ENCODE measurements at regions not wholly inside any gene's neighbourhood (a gene's known extent, or its start where the extent isn't known, plus 50 kb on each side); places are given as distances from the start of the nearest gene placed in this dataset.

- DNase-seq (no peak), ATAC-seq (ENCODE audit: low FRiP score in 2 of 2) (no peak)
- Histone ChIP-seq H3K9me3 (no peaks in the 10 kb centered on the region), H3K4me3 (no peak overlapping the region), H3K27me3 (no peaks in the 10 kb centered on the region), H3K36me3 (no peaks in the 10 kb centered on the region), H3K4me1 (peaks cover 23 to 36% (median 32%) of the 10 kb centered on the region in 4 donors), H3K27ac (peak overlapping the region in 3 of 4 donors; percentile 11 to 52 (median 40))
- 70 to 74% methylated on average over 12 to 16 of the region's 16 CpGs for WGBS, 2 donors
- TF ChIP-seq, protein P1, sequence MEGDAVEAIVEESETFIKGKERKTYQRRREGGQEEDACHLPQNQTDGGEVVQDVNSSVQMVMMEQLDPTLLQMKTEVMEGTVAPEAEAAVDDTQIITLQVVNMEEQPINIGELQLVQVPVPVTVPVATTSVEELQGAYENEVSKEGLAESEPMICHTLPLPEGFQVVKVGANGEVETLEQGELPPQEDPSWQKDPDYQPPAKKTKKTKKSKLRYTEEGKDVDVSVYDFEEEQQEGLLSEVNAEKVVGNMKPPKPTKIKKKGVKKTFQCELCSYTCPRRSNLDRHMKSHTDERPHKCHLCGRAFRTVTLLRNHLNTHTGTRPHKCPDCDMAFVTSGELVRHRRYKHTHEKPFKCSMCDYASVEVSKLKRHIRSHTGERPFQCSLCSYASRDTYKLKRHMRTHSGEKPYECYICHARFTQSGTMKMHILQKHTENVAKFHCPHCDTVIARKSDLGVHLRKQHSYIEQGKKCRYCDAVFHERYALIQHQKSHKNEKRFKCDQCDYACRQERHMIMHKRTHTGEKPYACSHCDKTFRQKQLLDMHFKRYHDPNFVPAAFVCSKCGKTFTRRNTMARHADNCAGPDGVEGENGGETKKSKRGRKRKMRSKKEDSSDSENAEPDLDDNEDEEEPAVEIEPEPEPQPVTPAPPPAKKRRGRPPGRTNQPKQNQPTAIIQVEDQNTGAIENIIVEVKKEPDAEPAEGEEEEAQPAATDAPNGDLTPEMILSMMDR (IDR thresholded peaks at IDR 0.05) = peak in 1 of 6 experiments; percentile 5
- no peak for TF ChIP-seq POLR2AphosphoS5 (IDR thresholded peaks at IDR 0.05)
Observed at GRCh38 chr9:89992326-89993198, 387.8 kb downstream of the GADD45G start.

- H3K36me3 ChIP-seq = no peaks in the 10 kb centered on the region
- H3K9me3 ChIP-seq = no peaks in the 10 kb centered on the region
- H3K27me3 ChIP-seq = no peaks in the 10 kb centered on the region
- TF ChIP-seq POLR2A (IDR thresholded peaks at IDR 0.05) = no peak
- TF ChIP-seq EP300 (IDR thresholded peaks at IDR 0.05) = peak in 2 of 4 donors; percentile 63 to 92
- TF ChIP-seq, protein P1 (IDR thresholded peaks at IDR 0.05) = no peak
- TF ChIP-seq POLR2AphosphoS5 (IDR thresholded peaks at IDR 0.05) = peak; percentile 31 to 70
- H3K27ac ChIP-seq = peak overlapping the region; percentile 31 to 71 (median 51)
- H3K4me3 ChIP-seq = no peak overlapping the region
- peak in 1 of 2 donors; percentile 80 for DNase-seq
- H3K4me1 ChIP-seq = peaks cover 23 to 38% (median 38%) of the 10 kb centered on the region in 4 donors
- ATAC-seq (ENCODE audit: low FRiP score in 2 of 2) = peak; percentile 68 to 80
- 12 to 17% methylated on average over 5 of the region's 5 CpGs for WGBS, 2 donors
Observed at GRCh38 chr9:89993678-89994630, 389.1 kb downstream of the GADD45G start.

DNA sequence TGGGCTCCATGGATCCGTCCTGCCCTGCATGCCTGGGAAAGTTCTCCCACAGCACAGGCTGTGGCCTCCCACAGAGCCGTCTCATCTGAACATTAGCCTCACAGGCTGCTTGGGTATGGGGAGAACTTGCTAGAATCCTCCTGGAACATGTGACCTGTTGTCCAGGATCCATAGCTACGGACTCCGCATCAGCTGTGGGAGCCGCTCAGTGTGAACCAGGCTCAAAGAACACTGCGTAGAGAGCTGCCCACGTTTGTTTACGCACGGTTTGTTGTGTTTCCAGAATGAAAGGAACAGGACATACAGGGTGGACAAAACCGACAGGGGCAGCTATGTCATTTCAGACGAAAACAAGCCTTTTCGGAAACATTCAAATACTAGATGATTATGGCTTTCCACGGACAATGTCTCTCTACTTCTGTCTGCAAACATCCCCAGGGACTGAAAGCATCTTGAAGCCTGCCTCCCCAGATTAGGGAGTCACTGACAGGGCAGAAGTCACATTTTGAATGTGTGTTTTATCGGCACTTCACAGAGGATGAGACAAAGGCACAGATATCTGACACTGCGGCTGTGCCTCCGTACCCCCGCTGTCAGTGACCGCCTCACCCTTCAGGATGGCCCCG, 390.3 kb downstream of the GADD45G start:
- H3K27ac ChIP-seq = peak overlapping the region in 3 of 4 donors; percentile 31 to 71 (median 70)
- peaks cover 35 to 50% (median 46%) of the 10 kb centered on the region in 4 donors for H3K4me1 ChIP-seq
- TF ChIP-seq, protein P1 (IDR thresholded peaks at IDR 0.05) = no peak
- TF ChIP-seq EP300 (IDR thresholded peaks at IDR 0.05) = peak in 1 of 4 donors; percentile 20
- no peaks in the 10 kb centered on the region for H3K36me3 ChIP-seq
- H3K4me3 ChIP-seq = no peak overlapping the region
- ATAC-seq (ENCODE audit: low FRiP score in 2 of 2) (no peak), DNase-seq (no peak)
- no peaks in the 10 kb centered on the region for H3K9me3 ChIP-seq
- no peaks in the 10 kb centered on the region for H3K27me3 ChIP-seq
- 86 to 87% methylated on average over 18 to 19 of the region's 19 CpGs for WGBS, 2 donors

GRCh38 chr9:89996116-89996515, 391.3 kb downstream of the GADD45G start:
- 78 to 88% methylated on average over 3 to 5 of the region's 5 CpGs for WGBS, 2 donors
- peaks cover 45 to 60% (median 56%) of the 10 kb centered on the region in 4 donors for H3K4me1 ChIP-seq
- ATAC-seq (ENCODE audit: low FRiP score in 2 of 2) (no peak), DNase-seq (no peak)
- no peak overlapping the region for H3K4me3 ChIP-seq
- H3K27ac ChIP-seq = peak overlapping the region in 1 of 4 donors; percentile 70
- H3K36me3 ChIP-seq = no peaks in the 10 kb centered on the region
- H3K27me3 ChIP-seq = no peaks in the 10 kb centered on the region
- TF ChIP-seq POLR2AphosphoS5 (IDR thresholded peaks at IDR 0.05) (no peak), POLR2A (IDR thresholded peaks at IDR 0.05) (no peak), EP300 (IDR thresholded peaks at IDR 0.05) (no peak)
- TF ChIP-seq, protein P1 (IDR thresholded peaks at IDR 0.05) = no peak
- no peaks in the 10 kb centered on the region for H3K9me3 ChIP-seq

Measured in upper lobe of left lung (tissue), 6 donors.